ENCODE measurements at regions not wholly inside any gene's neighbourhood (a gene's known extent, or its start where the extent isn't known, plus 50 kb on each side); places are given as distances from the start of the nearest gene placed in this dataset.

DNA sequence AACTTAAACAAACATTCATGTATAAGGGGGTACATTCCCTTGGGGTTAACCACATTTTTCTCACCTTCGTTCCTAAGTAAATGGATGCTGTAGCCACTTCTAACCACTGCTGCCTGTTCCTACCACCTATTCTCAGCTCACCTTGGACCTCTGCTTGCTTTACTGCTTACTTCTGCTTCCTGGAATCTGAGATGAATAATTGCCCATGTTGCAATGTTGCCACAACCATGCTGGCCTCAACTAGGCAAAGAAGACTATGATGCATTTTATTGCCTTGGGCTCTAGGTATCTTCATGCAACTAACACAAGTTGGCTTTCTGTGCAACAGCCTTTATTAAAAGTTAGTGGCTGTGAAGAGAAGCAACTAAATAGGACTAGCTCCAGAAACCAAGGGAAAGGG is 106.3 kb upstream of the TCF4 start:
- no peak for TF ChIP-seq CTCF (IDR thresholded peaks at IDR 0.05; ENCODE audit: insufficient read depth, low read depth, low read length)
- TF ChIP-seq EZH2 (IDR thresholded peaks at IDR 0.05; ENCODE audit: insufficient read depth, low read length) = no peak
